GM12873 (cell line): ENCODE measurements at regions not wholly inside any gene's neighbourhood (a gene's known extent, or its start where the extent isn't known, plus 50 kb on each side); places are given as distances from the start of the nearest gene placed in this dataset.

Source experiments
- TF ChIP-seq, protein P1 (sequence below): IDR thresholded peaks from 2 replicates; pipeline ENCODE4 v1.5.1; 2012; ENCODE audit warnings: low read depth, mild to moderate bottlenecking, moderate library complexity, low read length, control low read depth; ENCODE audit not compliant: insufficient read depth; ENCODE audit errors: missing control alignments

DNA sequence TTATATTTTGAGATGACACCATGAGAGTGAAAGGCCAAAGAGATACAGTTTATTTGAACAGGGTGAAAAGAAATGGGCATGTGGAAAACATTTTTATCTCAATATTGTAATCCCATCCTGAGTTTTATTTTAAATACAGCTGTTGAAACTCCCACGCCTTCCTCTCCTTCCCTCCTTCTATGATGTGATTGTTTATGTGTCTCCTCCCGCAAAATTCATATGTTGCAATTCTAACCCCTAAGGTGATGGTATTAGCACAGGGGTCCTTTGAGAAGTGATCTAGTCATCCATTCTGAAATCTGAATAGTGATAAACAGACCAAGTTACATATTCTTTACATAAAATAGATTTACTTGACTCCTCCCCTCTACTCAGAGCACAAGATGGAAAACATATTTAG is 1275.4 kb upstream of the C9orf72 start:
- TF ChIP-seq, protein P1, sequence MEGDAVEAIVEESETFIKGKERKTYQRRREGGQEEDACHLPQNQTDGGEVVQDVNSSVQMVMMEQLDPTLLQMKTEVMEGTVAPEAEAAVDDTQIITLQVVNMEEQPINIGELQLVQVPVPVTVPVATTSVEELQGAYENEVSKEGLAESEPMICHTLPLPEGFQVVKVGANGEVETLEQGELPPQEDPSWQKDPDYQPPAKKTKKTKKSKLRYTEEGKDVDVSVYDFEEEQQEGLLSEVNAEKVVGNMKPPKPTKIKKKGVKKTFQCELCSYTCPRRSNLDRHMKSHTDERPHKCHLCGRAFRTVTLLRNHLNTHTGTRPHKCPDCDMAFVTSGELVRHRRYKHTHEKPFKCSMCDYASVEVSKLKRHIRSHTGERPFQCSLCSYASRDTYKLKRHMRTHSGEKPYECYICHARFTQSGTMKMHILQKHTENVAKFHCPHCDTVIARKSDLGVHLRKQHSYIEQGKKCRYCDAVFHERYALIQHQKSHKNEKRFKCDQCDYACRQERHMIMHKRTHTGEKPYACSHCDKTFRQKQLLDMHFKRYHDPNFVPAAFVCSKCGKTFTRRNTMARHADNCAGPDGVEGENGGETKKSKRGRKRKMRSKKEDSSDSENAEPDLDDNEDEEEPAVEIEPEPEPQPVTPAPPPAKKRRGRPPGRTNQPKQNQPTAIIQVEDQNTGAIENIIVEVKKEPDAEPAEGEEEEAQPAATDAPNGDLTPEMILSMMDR = no peak

DNA sequence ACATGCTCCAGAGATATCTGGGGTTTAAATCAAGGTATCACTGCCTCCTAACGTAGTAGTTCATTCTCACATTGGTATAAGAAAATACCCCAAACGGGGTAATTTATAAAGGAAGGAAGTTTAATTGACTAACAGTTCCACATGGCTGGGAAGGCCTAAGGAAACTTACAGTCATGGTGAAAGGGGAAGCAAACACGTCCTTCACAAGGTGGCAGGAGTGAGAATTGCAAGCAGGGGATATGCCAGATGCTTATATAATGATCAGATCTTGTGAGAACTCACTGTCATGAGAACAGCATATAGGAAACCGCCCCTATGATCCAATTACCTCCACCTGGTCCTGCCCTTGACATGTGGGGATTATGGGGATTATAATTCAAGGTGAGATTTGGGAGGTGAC is 1280.2 kb upstream of the C9orf72 start:
- TF ChIP-seq, protein P1 = no peak

DNA sequence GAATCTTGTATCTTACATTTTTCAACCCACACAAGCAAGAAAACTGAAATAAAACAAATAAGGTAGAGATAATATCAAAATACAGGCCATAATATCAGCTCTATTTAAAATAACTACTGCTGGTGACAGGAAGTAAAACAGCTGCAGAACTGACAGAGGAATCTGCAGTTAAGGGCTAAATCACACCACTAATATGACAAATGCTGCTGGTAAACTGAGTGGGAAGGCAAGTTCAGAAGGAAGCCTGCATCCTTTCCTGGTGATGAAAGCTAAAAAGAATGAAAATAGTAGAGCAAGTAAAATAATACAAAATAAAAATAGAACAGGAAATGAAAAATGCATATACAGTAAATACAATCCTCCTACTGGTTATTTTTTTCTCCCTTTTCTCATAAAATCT is 1293.7 kb upstream of the C9orf72 start:
- TF ChIP-seq, protein P1 = no peak

DNA sequence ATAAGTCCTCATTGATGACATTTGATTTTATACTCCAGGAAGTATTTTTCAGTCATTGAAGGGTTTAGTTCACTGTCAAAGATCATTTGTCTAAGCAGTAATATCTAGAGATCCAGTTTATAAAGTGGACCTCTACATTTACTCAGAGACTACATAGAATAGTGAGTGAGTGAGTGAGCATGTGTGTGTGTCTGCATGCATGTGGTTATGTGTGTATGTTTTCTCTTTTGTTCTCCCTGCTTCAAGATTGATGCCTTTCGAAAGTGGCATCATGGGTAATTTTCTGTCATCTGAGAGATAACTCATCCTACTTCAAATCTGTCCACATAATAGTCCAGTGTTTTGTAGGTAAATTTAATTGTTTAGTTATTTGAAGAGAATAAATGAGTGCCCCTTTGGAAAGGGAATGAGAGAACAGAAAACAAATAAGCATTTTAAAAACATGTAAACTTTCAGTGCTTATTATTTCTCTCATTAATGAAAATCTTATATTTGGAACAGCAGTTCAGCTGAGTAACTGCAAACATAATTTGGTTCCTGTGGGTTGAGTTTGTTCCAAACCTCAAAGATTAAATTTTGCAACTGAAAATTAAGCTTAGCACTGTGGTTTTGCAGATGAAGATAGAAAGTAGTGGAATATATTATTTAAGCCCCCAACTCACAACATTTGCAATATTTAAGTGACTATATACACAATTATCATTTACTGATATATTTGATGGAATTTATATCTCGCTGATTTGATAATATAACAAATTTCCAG is 1295.1 kb upstream of the C9orf72 start:
- TF ChIP-seq, protein P1 = no peak

DNA sequence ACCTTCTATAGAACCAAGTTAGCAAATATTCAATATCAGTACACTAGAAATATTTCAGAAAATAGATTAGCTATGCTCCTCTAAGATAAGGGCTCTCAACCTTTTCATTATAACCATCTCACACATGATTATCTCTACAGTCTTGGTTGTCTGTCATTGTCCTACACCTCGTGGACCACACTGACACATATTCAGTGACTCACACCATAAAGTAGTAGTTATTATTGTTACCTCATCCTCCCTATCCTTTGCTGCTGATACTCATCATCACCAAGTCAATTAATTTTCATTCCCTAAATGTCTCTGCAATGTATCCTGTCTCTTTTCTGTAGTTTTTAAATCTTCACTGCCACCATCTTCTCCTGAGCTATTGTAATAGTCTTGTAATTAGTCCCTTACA is 1309.2 kb upstream of the C9orf72 start:
- TF ChIP-seq, protein P1 = no peak

DNA sequence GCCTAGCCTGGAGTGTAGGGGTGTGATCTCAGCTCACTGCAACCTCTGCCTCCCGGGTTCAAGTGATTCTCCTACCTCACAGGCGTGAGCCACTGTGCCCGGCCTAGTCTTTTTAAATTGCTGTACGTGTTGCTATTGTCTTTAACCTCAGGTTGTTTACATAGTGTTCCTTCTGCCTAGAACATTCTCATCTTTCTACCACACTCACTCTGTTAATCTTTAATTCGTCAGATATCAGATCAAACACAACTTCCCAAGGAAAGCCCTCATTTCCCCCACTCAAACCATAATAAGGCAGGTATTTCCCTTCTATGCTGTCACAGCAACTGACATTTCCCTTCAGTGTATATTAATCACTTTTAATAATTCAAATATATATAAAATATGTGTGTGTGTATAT is 1310.0 kb upstream of the C9orf72 start:
- TF ChIP-seq, protein P1 = no peak

DNA sequence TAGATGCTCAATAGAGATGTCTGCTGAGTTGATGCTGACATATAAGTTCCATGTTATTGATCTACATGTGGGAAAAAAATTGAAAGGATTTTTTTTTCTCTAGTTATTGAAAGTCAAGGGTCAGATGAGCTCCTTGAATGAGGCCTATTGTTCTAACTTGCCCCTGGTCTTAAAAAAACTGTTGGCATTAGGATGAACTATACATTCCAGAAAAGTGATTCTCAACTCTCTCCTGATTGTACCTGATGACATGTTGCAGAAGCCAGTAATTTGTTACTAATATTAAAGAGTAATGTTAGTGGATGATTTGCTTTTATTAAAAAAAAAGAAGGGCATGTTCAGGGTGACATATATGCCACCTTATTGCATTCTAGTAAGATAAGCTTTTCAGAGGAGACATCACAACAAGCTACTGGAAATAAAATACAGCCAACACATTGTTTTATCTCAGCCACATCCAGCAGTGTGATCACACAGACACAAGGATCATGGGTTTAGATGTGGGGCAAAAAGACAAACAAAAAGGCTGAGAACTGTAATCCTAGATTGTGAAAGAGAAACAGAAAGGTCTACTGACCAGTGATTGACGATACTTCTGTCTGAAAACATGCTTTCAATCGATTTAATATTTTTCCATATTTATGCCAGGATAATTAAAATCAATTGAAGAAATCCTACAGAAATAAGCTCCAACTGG is 1314.1 kb upstream of the C9orf72 start:
- TF ChIP-seq, protein P1 = no peak
